ENCODE measurements at regions not wholly inside any gene's neighbourhood (a gene's known extent, or its start where the extent isn't known, plus 50 kb on each side); places are given as distances from the start of the nearest gene placed in this dataset.

GRCh38 chr17:33583518-33584417 is 290.7 kb upstream of the ASIC2 start:
- in situ Hi-C loops (cut with HindIII; ENCODE audit: extremely low pct_ligation_motif_present, low pct_unique_long_range_greater_than_20kb) = no loop called here
- CTCF ChIA-PET (ENCODE audit: low intra/inter-chr PET ratio, low total read pairs) = no interaction called here
- Histone ChIP-seq H3K36me3 (replicated peaks in 1 of 2; ENCODE audit: control insufficient read depth in 1 of 2, insufficient read depth in 2 of 2, low read length in 2 of 2) (no peaks in the 10 kb centered on the region), H3K27me3 (ENCODE audit: control insufficient read depth in 1 of 2, insufficient read depth in 2 of 2, low read length in 2 of 2) (no peaks in the 10 kb centered on the region), H3K9ac (ENCODE audit: insufficient read depth, low read depth, low read length) (no peak overlapping the region), H3K4me1 (ENCODE audit: insufficient read depth, low read length) (no peaks in the 10 kb centered on the region), H2AFZ (ENCODE audit: low read length) (no peak overlapping the region), H3K79me2 (ENCODE audit: insufficient read depth, low read length) (no peaks in the 10 kb centered on the region), H3K27ac (ENCODE audit: extremely low read length, insufficient read depth, low read length) (no peak overlapping the region), H3K4me3 (replicated peaks in 1 of 3; ENCODE audit: insufficient read depth in 1 of 3, low read depth in 2 of 3, low read length in 3 of 3) (no peak overlapping the region), H4K20me1 (ENCODE audit: insufficient read depth, low read length) (no peaks in the 10 kb centered on the region), H3K4me2 (ENCODE audit: low read depth, low read length) (no peak overlapping the region), H3K9me3 (ENCODE audit: low read length) (no peaks in the 10 kb centered on the region)
- no TSS peak for BruUV-seq (replicated peaks)
- 7% methylated on average over 7 of the region's 7 CpGs for WGBS (ENCODE audit: low lambda C conversion rate)
- FAIRE-seq = no peak
- TF ChIP-seq SNRNP70 (IDR thresholded peaks at IDR 0.05; ENCODE audit: low read depth, low read length) = no peak
- no peak for TF ChIP-seq ZNF782 (CRISPR knock-in tag; IDR thresholded peaks at IDR 0.05; ENCODE audit: borderline replicate concordance)
- TF ChIP-seq ZNF839 (CRISPR knock-in tag; IDR thresholded peaks at IDR 0.05; ENCODE audit: borderline replicate concordance) = no peak
- no peak for TF ChIP-seq ZNF180 (CRISPR knock-in tag; IDR thresholded peaks at IDR 0.05; ENCODE audit: borderline replicate concordance, low read depth)
- TF ChIP-seq SP4 (CRISPR knock-in tag; IDR thresholded peaks at IDR 0.05) = no peak
- no peak for TF ChIP-seq HMG20B (CRISPR knock-in tag; conservative IDR thresholded peaks at IDR 0.05)
- no peak for ATAC-seq
- POLR2A ChIA-PET = no interaction called here
- intact Hi-C loops (cut with micrococcal nuclease; ENCODE audit: unreplicated experiment) = no loop called here
- DNase-seq (ENCODE audit: low spot score) = no peak

GRCh38 chr17:33593991-33594390 is 300.9 kb upstream of the ASIC2 start:
- intact Hi-C loops (cut with micrococcal nuclease; ENCODE audit: unreplicated experiment) = no loop called here
- no TSS peak for BruUV-seq (replicated peaks)
- ATAC-seq (no peak), DNase-seq (ENCODE audit: low spot score) (no peak), FAIRE-seq (no peak)
- Histone ChIP-seq H3K4me2 (ENCODE audit: low read depth, low read length) (no peak overlapping the region), H2AFZ (ENCODE audit: low read length) (no peak overlapping the region), H3K36me3 (replicated peaks in 1 of 2; ENCODE audit: control insufficient read depth in 1 of 2, insufficient read depth in 2 of 2, low read length in 2 of 2) (no peaks in the 10 kb centered on the region), H4K20me1 (ENCODE audit: insufficient read depth, low read length) (no peaks in the 10 kb centered on the region), H3K9ac (ENCODE audit: insufficient read depth, low read depth, low read length) (no peak overlapping the region), H3K79me2 (ENCODE audit: insufficient read depth, low read length) (no peaks in the 10 kb centered on the region), H3K9me3 (ENCODE audit: low read length) (no peaks in the 10 kb centered on the region), H3K27ac (ENCODE audit: extremely low read length, insufficient read depth, low read length) (no peak overlapping the region), H3K4me1 (ENCODE audit: insufficient read depth, low read length) (no peaks in the 10 kb centered on the region), H3K4me3 (replicated peaks in 1 of 3; ENCODE audit: insufficient read depth in 1 of 3, low read depth in 2 of 3, low read length in 3 of 3) (no peak overlapping the region), H3K27me3 (ENCODE audit: control insufficient read depth in 1 of 2, insufficient read depth in 2 of 2, low read length in 2 of 2) (no peaks in the 10 kb centered on the region; a peak in 1 of 5 replicates)
- 0% methylated on average over 4 of the region's 4 CpGs for WGBS (ENCODE audit: low lambda C conversion rate)
- TF ChIP-seq SALL2 (CRISPR knock-in tag; IDR thresholded peaks at IDR 0.05) (no peak), ZNF101 (CRISPR knock-in tag; IDR thresholded peaks at IDR 0.05; ENCODE audit: borderline replicate concordance, low read depth) (no peak), ZNF343 (CRISPR knock-in tag; IDR thresholded peaks at IDR 0.05) (no peak), HMGA1 (CRISPR knock-in tag; conservative IDR thresholded peaks at IDR 0.05) (no peak), SP5 (CRISPR knock-in tag; IDR thresholded peaks at IDR 0.05; ENCODE audit: borderline replicate concordance, low read depth) (no peak), ZNF713 (CRISPR knock-in tag; IDR thresholded peaks at IDR 0.05) (no peak), ZNF510 (CRISPR knock-in tag; IDR thresholded peaks at IDR 0.05; ENCODE audit: low read depth) (no peak), RXRB (CRISPR knock-in tag; IDR thresholded peaks at IDR 0.05; ENCODE audit: borderline replicate concordance) (no peak)
- ChIA-PET CTCF (ENCODE audit: low intra/inter-chr PET ratio, low total read pairs) (no interaction called here), POLR2A (no interaction called here)
- in situ Hi-C loops (cut with HindIII; ENCODE audit: extremely low pct_ligation_motif_present, low pct_unique_long_range_greater_than_20kb) = no loop called here

Measured in HepG2 (cell line).